HG02870 (cell line): ENCODE measurements at regions not wholly inside any gene's neighbourhood (a gene's known extent, or its start where the extent isn't known, plus 50 kb on each side); places are given as distances from the start of the nearest gene placed in this dataset.
"Not testable (repeated sequence)": the region's sequence is repeated elsewhere in the genome, so short reads cannot be mapped to it uniquely, and the experiment has no call there.

ENCODE experiments used
- ATAC-seq: cut with Tn5 transposase; IDR thresholded peaks from one replicate; pipeline ENCODE4 v1.9.1; 2021; ENCODE audit warnings: mild to moderate bottlenecking, moderate library complexity; ENCODE audit not compliant: unreplicated experiment

DNA sequence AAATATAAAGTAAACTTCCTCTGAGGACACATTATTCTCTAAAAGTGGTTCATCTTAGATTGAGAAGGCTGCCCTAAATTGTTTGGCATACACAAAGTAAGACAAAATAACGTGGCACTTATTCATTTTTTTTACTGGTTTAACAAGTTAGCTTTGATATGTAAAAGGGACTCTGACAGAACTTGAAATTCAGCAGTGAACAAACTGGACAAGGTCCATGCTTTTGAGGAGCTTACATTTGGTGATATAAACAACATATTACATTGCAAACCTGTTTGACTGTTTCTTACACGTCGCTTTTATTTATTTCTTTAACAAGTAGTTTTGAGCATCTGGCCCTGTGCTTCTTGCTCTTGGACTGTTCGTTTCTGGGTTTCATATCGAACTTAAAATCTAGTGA, 253.1 kb upstream of the POM121L12 start:
- no peak for ATAC-seq

DNA sequence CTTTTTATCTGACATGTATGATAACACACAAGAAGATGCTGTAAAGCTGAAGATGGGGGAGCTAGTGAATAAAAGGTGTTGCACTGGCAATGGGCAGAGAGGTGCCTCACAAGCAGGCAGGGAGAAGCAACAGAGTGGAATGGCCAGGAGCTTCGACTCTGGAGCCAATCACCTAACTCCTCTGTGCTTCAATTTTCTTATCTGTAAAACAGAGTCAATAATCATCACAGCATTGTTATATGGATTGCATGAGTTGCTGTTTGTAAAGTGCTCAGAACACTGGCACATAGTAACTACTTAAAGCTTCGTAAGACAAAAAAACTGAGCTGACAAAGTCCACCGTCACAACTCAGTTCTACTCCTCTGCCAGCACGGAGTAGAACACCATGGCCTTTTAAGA, 254.2 kb upstream of the POM121L12 start:
- no peak for ATAC-seq

DNA sequence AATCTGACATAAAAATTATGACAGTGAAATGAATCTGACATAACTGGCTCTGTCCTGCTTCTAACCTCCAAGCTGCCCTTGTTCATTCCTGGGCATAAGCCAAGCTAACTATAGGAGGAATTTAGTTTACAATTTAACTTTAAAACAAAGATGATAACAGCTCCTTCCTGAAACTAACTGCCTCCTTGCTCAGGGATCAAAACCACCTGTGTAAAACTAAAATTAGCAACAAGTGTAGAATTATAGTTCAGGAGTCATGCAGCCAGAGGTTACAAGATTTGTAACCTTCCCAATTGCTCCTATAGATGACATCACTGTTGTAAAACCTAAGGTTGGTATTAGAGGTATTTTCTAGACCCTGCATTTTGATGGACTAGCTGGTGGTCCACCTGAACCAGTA, 256.4 kb upstream of the POM121L12 start:
- ATAC-seq: no peak

DNA sequence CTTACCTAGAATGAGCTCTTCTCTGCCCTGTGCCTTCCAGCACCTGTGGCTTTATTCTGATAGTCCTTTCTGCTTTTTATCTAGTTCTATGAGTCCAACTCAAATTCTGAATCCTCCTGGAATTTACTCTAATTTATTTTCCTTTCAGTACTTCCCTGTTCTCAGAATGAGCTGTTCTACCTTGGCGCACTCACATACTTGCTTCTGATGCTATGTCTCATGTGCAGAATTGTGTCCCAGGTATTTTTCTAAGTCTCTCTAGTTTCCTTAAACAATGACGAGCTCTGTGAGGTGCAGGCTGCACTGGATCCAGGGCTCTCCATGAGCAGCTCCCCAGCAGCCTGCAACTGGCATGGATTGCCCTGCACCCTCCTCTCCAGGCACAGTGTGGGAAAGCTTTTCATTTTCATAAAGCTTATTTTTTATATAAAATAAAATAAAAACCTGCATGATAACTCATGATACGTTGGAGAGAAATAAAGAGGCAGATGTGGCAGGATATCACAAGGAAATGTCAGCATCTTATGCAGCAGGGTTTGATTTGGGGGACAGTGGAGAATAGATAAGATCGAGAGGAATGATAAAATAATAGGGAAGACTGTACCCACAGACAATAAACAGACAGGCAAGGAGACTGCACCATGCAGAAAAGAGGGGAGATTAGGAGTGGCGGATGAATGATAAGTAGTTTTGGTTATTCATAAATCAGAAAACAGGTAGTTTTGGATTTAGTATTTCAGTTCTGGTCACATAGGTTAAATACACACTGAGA, 258.2 kb upstream of the POM121L12 start:
- ATAC-seq: no peak

DNA sequence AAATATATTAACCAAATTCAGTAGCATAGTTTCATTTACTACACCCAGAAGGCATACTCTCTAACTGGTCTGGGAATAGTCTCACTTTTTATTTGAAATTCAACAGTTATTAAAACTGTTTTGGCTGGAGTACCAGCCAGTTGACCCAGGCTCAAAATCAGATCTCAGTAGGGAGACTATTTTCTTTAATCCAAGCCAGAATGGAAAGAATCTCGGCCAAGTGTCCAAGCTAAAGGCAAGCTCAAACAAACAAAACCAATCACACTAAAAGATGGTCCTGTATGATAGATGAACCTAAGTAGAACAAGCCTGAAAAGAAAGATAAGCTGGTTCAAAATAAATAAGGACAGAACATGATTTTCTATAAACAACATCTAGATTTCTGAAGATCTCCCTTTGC, 259.6 kb upstream of the POM121L12 start:
- no peak for ATAC-seq

DNA sequence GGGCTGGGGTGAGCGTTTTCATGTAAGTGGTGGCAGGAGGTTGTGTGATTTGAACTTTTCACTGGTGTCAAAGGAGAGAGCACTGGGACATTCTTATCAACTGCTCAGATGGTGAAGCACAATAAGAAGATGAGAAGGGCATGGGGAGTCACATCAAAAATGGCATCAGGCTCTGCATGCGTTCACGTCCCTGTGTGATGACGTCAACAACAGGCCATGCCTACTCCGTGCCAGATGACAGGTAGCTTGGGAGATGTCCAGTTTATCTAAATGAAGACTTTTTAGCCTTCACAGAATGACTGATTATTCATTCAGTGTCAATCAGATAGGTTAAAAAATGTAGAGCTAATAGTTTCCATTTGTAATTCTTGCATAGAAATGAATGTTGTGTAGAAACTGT, 264.3 kb upstream of the POM121L12 start:
- no peak for ATAC-seq

DNA sequence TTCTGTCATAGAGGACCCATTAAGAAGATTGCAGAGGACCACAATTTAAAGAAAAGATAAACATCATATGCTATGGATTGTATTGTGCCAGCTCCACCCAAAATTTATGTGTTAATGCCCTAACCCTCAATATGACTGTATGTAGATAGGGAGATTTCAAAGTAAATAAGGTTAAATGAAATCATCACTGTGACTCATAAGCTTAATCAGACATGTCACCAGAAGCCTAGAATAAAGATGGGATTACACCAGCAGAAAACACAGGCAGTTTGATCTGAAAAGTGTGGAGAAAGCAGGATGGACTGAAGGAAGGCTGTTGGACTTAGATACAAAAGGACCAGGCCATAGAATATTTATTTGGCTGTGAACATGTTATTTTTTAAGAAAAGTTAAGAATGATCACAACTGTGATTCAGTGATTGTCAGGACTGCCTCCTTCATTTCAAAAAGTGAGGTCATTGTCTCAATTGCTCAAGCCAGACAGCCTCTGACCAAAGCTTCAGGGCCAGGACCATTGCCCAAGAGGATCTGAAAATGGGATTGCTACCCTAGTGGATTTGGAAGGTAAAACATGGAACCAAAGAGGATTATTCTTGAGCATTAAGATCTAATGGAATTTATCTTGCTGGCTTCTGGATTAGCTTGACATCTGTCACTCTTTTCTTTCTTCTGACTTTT, 270.8 kb upstream of the POM121L12 start:
- ATAC-seq: no peak

DNA sequence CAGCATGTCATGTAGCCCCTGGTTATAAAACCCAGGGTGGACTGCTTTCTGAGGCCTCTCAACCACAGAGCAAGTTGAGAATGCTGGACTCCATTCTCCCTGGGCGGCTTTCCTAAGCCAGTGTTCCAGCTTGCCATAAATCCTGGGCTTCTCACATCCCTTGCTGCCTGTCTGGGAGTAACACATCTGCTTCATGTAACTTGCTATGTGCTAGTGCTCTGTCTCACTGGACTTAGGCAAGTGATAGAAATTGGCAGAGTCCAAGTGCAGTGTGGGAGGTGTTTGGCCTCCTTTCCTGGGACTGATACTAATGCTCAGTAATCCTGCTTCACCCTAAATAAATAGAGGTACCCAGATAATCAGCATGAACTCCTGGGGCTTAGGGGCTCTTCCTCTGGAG, 277.1 kb upstream of the POM121L12 start:
- no peak for ATAC-seq

DNA sequence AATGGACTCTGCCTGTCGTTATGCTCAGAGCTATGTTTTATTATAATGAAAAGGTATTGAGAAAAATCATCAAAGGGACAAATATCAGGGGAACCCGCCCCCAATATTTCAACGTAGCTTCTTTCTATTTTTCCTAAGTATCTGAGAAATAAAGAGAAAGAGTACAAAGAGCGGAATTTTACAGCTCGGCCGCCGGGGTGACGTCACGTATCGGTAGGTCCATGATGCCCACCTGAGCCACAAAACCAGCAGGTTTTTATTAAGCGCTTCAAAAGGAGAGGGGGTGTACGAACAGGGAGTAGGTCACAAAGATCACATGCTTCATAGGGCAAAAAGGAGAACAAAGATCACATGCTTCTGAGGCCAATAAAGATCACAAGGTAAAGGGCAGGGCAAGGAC, 281.6 kb upstream of the POM121L12 start:
- no peak for ATAC-seq

DNA sequence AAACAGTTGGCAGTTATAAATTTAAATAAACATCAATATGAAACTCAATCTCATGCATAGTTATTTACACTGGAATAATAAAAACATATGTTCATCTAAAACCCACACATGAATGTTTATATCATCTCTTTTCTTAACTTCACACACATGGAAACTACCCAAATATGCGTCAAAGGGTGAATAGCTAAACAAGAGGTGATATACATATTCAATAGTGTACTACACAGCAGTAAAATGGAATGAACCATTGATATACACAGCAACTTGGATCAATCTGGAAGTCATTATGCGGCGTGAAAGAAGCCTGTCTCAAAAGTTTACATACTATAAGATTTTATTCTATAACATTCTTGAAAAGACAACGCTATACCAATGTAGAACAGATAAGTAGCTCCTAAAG, 282.5 kb upstream of the POM121L12 start:
- no peak for ATAC-seq

DNA sequence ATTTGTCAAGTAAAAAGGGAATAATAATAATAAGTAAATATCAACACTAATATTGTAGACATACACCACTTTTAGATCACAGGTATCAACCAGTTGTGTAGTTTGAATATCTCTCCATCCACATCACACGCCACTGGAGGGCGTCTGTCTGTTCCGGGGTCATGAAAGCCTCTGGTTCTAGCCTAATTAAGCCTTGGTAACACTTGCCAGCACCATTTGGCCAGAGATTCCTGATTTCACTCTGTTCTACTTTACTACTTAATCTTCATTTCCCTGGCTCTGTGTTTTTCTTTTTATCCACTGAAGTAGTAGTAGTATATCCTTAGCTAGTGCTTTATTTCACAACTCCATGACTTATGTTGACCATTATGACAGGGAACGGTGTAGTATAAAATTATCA, 285.6 kb upstream of the POM121L12 start:
- no peak for ATAC-seq

DNA sequence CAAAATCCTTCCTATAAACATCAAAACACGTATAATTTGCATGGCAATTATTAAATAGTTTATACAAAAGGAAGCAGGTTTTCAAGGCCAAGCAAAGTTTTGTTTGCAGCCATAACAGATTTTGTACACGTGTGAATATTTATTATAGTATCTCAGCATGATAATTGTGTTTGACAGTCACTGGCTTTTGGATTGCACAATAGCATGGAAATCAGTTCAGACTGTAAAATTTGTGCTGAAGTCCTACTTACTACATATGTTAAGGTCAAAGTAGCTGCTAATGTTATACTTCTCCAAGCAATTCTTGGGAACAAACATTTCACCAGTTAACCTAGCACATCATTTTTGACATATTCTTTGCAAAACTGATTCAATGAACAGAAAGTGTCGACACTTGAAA, 287.6 kb upstream of the POM121L12 start:
- ATAC-seq: no peak

DNA sequence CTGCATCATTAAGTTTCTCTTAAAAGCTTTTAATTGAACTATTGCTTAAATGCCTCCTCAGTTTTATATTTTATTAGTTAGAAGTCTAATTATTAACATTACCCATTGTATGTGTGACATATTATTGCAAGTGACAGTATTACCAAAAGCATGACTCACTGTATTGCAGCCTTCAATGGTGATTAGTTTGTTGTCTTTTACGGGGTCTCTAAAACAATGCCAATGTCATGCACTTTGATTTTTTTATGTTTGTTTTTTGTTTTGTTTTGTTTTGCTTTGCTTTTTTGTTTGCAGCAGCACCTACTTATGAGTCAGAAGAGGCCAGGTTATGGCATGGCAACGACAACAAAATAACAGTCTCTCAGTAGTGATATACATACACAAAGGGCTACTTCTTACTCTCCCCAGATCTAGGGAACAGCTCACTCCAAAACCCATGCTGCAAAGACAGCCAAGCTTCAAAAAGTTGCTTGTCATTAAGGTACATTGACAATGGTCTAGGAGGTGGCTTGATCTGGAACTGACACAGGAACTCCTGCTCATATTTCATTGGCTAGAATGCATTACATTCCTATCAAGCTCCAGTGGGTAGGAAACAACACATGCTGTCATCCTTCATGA, 293.7 kb upstream of the POM121L12 start:
- ATAC-seq: no peak

DNA sequence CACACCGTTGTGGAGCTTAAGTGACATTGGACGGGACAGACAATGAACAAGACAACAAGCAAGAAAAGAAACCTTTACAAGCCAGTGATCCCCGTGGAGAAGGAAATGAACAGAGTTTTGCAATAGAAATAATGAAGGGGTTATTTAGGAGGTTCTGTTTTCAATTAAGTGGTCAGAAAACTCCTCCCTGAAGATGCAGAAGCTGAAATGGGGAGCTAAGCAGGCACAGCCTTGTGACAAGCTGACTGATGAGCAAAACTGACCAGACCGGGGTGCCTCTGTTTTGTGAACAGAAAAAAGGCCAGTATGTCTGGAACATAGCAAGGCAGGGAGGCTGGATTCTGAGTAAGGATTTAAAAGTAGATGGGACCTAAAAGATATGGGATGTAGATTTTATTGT, 299.8 kb upstream of the POM121L12 start:
- ATAC-seq: no peak

DNA sequence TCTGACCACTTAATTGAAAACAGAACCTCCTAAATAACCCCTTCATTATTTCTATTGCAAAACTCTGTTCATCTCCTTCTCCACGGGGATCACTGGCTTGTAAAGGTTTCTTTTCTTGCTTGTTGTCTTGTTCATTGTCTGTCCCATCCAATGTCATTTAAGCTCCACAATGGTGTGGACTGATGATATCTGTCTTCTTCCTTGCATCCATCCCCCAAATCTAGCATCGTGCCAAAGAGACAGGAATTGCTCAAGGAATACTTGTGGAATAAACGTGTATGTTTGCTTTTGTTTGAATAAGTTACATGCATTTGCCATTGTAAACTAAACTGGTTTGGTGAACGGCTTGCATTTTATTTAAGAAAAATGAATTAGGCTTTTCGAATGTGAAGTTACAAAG, 306.8 kb upstream of the POM121L12 start:
- ATAC-seq: not testable (repeated sequence)

DNA sequence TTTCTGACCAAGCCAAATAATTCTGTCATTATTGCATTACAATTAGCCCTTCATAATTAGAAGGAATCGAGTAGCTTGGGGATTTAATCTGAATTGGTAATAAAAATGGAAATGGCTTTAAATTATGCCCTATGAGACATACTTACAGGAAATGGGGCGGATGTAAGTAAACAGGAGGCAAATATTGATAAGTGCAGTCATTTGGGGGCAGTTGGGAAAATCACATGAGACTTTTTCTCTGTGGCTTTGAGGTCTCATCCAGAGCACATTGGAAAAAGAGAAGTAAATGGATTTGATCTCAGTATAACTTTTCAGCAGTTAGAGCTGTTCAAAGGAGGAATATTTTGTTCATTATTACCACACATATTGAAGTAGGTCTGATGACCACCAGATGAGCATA, 307.8 kb upstream of the POM121L12 start:
- ATAC-seq: no peak

DNA sequence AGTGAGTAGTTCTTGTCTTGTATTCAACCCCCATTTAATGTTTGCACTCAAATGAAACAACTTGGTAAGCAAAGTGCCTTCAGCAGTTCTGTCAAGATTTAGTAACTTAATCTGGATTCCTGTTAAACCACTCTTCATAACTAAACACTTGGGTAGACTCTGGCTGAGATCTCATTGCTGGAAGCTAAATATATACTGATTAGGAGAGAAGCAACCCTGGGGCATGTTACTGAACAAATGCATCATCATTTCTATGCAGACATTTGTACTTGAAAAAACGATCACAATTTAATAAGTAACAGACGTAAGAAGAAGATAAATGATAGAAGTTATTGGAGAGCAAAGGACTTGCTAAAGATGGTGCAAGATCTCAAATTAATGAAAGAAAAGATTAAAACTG, 308.4 kb upstream of the POM121L12 start:
- ATAC-seq: no peak

DNA sequence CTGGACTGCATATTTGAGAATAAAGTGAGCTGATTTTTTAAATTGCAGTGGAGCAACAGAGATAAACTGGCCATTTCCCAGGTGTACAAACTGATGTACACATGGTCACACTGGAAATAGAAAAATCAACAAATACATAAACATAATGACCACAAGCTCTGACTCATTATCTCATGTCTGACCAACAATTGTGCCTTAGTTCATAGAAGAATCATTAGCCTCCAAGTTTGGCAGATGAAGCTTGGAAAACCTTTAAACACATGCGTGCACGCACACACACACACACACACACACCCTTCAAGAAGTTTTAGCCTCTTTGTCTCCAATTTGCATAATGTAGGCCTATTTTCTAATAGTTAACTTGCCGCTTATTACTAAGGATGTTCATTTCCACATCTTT, 308.9 kb upstream of the POM121L12 start:
- no peak for ATAC-seq

DNA sequence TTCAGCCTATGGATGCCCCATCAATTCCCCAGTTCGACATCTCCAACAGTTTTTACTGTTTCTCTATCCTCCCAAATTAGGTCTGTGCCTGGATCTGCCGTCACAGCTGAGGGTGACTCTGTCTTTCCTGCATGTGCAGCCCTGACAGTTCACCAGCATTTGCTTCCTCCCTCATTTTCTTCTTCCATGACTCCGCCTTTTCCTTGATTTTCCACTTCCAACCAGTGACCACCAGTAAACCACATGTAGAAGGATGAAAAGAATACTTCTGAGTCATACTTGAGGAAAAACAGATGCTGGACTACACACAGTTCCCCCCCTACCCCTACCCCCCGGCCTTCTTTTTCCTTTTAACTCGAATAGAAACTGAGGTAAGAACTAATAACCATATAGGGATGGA, 311.8 kb upstream of the POM121L12 start:
- ATAC-seq: no peak

DNA sequence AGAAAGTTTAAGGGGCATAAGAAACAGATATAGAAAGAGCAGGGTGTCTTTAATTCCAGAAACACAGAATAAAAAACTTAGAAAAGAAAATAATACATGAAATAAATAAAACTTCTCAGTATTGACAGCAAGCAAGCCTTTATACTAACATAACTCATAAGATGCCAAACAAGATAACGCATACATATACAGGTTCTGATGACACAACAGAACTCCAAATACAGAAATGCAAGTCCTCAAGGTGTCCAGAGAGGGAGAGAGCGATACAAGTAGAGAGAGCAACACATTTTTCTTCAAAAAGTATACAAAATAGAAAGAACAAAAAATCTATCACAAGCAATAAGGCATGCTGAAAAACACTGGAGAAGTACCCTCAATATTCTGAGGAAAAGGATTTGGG, 314.6 kb upstream of the POM121L12 start:
- no peak for ATAC-seq

DNA sequence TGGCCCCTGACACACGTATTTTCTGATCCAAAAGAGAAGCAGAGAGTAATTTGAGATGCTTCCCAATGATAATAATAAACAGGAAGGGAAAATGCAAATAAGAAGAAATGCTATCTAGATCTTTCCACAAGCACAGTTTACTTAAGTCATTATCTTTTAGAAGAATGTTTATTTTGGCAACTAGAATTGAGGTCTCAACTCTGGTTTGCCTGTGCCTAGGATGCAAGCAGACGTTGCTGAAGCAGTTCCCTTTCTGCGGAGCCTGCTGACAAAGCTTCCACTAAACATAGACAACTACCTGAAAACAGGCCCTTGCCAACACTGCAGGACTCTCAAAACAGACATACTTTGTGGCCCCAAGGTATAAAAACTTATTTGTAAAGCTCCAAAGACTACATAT, 315.8 kb upstream of the POM121L12 start:
- ATAC-seq: no peak

DNA sequence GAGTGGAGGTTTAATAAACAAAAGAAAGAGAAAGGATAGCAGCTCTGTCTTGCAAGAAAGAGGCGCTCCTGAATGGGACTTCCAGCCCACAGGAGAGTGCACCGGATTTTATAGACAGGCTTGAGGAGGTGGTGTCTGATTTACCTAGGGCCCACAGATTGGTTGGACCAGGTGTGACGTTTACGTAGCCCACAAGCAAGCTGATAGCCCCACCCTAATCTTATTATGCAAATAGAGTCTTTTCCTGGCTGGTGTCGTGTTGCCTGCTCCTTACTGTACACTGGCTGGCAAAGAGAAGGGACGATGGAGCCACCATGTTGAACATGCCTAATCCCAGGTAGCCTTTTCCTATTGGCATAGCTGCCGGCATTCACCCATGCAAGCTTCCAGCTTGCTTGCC, 319.7 kb upstream of the POM121L12 start:
- ATAC-seq: no peak
